GM18870 (cell line): ENCODE measurements at regions not wholly inside any gene's neighbourhood (a gene's known extent, or its start where the extent isn't known, plus 50 kb on each side); places are given as distances from the start of the nearest gene placed in this dataset.

Source experiments
- ATAC-seq: cut with Tn5 transposase; IDR thresholded peaks from one replicate; pipeline ENCODE4 v1.9.1; 2021; ENCODE audit warnings: moderate library complexity; ENCODE audit not compliant: unreplicated experiment

DNA sequence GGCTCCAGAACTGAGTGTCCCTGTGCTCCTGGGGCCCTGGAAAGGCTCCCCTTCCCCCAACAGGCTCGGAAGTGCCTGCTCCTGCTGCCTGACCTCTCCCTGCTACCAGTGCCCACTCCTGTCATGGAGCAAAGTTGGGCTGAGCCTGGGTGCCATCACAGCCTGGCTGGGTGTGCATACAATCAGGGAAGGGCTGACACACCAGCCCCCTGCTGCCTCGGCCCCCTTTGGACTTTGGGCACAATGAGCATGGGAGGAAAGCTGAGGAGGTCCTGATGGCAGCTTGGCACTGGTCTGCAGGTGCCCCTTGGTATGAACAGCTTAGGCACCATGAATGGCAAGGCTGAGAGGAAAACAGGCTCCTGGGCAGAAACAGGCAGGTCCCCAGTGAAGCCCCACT, 405.0 kb downstream of the PID1 start:
- no peak for ATAC-seq

- no peak for ATAC-seq
Measured at GRCh38 chr2:228864131-228864530, 407.0 kb downstream of the PID1 start.

DNA sequence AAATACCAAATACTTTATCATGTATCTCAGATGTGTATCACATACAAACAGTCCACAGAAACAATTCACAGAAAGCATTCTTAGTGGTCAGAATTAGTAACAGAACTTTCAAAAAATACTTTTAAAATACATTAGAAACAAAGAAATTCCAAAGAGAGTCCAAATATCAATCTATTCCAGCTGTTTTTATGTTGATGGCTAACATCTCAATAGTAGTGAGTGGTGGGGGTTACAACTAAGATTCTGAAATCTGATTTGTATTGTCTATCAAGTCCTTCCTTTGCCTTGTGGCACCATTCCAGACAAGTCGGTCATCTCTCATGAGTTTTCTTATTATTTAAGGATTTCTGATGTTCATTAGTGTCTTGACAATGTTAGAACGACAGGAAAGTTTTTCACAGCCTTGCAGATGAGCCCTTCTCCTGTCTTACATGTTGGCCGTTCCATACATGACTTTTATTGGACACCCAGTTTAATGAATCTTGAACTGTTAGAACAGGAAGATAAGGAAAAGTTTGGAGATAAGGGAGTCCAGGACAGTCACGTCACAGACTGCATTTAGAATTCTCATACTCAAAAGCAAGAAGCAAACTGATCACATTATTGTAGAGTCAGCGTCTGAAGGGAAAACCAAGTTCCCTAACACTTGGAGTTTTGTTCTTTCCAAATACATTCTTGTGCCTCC, 410.3 kb downstream of the PID1 start:
- ATAC-seq, result no peak

- no peak for ATAC-seq
Measured at GRCh38 chr2:228853151-228853550, 417.9 kb downstream of the PID1 start.

DNA sequence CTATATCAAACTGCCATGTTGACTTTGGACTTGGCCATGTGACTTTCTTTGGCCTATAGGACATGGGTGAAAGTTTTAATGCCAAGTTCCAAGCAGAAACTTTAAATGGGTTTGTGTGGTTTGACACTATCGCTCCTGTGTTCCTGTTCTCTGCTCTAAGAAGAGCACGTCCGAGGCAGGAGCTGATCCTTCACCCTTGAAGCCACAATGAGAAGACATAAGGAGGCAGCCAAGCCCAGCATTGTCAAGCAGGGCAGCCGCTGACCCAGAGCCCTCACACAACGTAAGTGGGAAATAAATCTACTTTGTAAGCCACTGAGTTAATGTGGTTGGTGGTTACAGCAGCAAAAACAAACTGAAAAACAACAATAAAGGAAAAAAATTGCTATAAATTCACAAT, 422.4 kb downstream of the PID1 start:
- no peak for ATAC-seq

GRCh38 chr2:228847684-228848083, 423.4 kb downstream of the PID1 start:
- no peak for ATAC-seq

DNA sequence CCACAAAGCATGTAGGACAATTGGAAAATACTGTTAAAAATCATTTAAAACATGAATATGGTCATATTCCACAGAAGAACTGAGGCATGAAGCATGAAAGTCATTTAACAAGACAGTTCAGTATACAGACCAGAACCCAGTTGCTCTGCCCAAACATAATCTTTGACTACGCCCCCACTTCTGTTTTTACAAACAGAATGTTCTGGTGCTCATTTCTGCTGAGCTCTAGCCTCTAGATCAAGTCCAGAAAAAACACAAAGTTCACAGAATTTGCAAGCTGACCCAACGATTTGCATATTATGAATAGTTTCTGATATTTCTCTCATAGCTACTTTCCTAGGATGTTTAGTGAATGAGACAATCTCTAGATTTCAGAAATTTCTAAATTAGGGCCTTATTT, 424.9 kb downstream of the PID1 start:
- ATAC-seq, result no peak

GRCh38 chr2:228845162-228845925, 425.7 kb downstream of the PID1 start:
- no peak for ATAC-seq

DNA sequence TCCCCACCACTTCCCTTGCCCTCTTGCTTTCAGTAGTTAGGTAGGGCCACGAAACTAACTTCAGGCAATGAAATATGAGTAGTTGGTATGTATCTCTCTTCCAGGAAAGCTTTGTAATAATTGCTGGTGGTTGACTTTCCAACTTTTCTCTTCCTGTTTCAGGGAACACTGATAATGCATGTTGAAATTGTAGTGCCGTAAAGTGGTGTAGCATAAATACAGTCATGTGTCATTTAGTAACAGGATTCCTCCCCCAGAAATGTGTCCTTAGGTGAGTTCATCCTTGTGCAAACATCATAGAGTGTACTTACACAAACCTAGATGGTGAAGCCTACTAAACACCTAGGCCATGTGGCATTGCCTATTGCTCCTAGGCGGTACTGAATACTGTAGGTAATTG, 429.2 kb downstream of the PID1 start:
- no peak for ATAC-seq

GRCh38 chr2:228841475-228841874, 429.6 kb downstream of the PID1 start:
- no peak for ATAC-seq

- ATAC-seq, result no peak
Measured at GRCh38 chr2:228840743-228841114, 430.4 kb downstream of the PID1 start.

DNA sequence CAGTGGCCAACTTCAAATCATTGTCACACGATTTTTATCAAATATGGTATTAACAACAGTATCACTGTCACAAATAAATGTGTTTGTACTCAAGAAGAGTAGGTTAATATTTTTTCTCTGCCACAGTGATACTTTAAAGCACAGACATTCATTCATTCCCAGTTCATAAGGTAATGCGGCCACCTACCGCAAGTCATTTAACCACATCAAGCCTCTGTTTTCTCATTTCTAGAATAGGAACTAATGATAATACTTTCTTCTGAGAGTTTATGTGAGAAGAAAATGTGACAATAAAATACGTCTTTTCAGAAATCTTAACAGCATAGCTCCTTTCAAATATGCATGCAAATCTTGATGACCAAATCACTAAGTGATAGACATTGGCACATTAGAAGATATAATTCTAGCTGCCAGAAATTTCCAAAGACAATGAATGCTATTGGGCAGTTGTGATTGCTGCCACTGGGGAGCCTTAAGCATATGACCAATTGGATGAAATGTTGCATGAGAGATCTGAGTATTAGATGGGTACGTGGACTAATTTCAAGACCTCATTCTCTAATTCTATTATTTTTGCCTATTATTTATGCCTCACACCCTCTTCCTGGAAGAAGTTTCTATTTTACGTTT, 430.9 kb downstream of the PID1 start:
- ATAC-seq, result no peak

DNA sequence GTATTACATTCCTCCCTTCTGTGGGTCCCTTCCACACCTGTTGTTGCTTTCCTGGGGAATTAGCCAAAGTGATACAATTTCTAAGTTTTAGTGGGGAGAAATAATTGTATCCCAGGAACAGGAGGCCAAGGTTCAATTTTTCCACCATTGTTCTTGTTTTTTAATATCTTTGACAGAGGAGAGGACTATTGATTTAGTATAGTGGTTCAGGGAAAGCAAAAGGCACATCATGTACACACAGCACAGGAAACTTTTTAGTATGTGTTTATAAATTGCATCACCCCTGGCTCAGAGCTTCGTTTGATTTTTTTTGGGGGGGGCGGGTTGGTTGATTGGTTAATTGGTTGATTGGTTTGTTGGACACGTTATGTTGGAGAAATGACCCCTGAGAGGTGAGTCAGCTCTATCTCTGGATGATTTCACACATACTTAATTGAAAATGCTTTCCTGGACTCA, 431.6 kb downstream of the PID1 start:
- no peak for ATAC-seq

DNA sequence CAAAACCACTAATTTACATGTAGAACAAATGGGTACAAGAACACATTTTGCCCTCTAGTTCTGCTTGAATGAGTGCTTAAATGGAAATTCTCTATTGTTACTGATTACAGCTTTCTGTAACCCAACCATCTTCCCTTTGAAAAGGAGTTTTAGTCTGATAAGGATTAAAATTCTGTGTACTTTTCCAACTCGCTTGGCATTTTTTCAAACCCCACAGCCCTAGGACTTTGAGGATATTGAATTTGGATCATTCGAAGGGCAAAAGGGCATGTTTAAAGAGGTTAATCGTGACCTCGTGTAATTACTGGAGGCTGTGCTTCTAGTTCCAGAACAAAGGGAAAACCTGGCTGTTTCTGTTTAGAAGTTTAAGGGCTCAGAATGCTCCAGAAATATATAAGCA, 432.3 kb downstream of the PID1 start:
- no peak for ATAC-seq

GRCh38 chr2:228828397-228828796, 442.7 kb downstream of the PID1 start:
- ATAC-seq, result no peak

DNA sequence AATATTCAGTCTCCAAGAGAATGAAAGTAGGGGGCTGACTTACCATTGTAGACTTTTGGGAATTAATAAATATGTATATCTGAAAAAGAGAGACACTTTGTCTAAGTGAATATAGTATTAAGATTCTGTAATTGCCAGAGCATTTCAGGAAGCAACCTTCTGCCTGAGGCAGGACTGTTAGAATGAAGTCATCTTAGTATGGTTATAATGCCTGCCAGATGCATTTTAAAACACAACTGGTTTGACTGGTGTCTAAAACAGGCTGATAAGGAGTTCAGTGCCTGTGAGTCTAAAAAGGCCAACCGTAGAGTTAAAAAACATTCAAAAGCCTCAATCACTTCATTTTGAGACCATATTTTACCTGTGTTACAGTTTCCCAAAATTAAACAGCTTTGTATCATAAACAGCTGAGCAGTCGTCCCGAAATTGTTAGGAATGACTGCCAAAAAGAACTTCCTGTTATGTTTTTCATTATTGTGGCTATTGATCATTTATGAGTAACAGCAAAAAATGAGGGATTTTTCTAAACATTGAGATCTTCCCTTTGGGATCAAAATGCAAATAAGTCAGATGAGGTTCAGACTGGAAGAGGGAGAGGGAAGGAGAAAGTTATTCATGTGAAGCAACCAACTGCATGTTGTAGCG, 443.9 kb downstream of the PID1 start:
- no peak for ATAC-seq

DNA sequence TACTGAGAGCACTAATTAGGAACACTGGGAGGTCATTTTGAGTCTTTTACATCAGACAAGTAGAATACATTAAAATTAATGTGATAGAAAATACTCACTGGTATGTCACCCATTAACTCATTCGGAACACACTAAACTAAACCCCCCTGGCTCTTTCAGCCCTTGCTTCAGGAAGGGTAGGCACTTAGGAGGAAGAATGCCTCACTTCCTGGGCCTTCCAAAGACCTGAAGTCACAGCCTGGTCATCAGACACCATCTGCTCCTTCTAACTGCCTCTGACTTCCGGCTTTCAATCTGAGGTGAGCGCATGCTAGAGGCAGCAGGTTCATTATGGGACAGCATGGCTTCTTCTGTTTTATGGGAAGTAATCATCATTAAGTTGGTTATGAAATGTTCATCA, 451.4 kb downstream of the PID1 start:
- no peak for ATAC-seq

DNA sequence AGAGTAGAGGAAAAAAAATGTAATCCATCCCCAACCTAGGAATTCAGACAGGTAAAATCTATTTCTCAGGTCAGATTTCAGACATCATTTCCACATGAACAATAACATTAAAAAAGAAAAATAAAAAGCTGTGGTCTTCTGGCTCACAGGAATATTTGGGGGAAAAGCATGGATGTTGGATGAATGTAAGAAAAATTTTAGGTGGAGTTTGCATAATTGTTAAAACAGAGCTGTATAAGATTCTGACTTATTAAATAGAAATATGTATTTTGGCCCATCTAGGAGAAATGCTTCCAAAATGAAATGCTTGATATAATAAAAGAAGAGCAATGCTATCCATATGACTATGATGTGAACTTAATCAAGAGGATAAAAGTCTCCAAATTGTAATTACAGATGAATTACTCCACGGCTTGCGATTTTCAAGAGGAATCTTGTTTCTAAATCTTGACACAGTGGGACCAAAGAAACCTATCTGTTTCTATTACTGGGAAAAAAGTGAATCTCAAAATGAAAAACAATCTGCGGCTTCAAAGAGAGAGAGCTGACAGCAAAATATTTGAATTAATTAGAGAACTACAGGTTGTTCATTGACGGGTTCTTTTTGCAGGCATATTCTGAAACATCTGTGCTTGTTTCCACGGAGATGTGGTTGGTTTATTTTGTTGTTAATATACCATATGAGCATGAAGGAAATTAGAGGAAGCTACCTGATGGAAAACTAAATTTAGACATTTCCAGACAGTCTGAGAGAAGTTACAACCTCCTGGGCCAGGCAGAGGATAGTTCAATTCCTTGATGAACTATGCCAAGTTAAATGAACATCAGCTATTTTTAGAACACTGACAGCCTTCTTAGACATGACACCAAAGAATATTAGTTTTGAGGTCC, 468.7 kb downstream of the PID1 start:
- ATAC-seq, result no peak

GRCh38 chr2:228801451-228801850, 469.6 kb downstream of the PID1 start:
- no peak for ATAC-seq

- ATAC-seq, result no peak
Measured at GRCh38 chr2:228799208-228799588, 471.9 kb downstream of the PID1 start.
